ENCODE measurements at regions not wholly inside any gene's neighbourhood (a gene's known extent, or its start where the extent isn't known, plus 50 kb on each side); places are given as distances from the start of the nearest gene placed in this dataset.
A peak's percentile ranks its signal among the peaks of the same experiment; 100 is the strongest.

DNA sequence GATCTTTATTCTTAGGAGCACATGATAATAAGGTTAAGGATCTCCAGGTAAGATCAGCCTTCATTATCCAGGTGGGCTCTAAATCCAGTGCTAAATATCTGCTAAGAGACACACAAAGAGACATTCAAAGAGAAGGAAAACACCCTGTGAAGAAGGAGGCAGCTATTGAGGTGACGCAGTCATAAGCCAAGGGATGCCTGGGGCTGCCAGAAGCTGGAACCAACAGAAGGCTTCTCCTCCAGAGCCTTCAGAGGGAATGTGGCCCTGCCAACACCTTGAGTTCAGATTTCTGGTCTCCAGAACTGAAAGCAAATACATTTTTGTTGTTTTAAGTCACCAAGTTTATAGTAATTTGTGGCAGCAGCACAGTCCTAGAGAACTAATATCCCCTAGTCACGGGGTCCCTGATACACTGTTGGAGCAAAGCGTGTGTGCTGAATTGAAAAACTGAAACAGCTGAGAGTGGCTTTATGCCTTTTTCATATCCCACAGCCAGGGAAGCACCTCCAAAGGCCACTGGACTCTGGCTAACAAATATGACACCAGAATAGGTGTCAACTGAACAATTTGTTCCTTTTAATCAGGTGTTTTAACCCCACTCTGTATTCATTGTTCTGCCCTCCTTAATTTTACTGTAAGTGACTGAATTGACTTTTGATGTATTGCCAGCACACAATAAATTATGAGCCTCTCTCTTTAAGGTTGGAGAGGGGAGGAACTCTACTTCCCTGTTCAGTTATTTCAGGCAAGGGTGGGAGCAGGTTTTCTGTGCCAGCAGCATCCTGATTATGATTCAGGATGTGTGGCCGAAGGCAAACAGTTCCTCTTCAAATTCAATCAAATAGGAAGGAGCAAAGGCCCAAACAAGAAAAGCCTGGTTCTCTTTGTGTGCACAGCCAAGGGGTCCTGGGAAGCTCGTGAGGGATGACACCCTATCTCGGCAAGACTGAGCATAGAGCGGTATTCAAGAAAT is 151.8 kb upstream of the HES1 start:
- DNase-seq (ENCODE audit: low read depth in 2 of 2): no peak

GRCh38 chr3:193984876-193985275 is 151.1 kb upstream of the HES1 start:
- no peak for DNase-seq (ENCODE audit: low read depth in 2 of 2)

DNA sequence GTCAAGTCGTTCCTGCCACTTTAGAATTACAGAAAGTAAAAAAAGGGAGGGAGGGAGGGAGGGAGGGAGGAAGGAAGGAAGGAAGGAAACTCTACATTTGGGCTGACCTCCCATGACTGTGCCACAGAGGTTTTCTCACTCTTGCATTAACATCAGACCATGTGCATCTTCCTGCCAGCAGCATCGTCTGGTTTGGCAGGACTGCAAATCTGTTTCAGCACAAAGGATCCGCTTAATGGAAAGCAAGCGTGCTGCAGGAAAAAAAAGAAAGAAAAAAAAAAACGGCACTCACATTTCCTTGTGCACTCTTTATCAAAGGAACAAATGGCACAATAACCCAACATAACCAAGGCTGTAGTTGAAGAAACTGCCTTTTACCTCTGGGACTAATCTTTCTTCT is 148.8 kb upstream of the HES1 start:
- DNase-seq (ENCODE audit: low read depth in 2 of 2): no peak

DNA sequence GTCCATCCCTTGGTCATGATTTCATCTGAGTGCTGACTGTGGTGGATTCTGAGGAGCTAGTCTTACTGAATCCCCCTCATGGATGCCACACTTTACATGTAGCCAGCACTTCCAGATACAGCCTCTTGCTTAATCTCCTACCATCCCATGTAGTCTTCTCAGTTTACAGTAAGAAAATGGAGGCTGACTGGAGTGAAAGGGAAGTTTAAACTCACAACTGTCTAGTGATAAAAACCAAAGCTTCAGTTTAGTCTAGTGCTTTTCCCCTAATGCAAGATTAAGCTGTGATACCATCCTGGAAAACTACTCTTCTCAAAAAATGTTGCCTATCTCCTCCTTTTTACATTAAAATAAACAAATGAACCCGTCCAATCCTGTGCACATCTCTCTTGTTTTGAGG is 146.8 kb upstream of the HES1 start:
- DNase-seq (ENCODE audit: low read depth in 2 of 2): no peak

GRCh38 chr3:193991666-193992424 is 144.1 kb upstream of the HES1 start:
- DNase-seq (ENCODE audit: low read depth in 2 of 2): no peak

DNA sequence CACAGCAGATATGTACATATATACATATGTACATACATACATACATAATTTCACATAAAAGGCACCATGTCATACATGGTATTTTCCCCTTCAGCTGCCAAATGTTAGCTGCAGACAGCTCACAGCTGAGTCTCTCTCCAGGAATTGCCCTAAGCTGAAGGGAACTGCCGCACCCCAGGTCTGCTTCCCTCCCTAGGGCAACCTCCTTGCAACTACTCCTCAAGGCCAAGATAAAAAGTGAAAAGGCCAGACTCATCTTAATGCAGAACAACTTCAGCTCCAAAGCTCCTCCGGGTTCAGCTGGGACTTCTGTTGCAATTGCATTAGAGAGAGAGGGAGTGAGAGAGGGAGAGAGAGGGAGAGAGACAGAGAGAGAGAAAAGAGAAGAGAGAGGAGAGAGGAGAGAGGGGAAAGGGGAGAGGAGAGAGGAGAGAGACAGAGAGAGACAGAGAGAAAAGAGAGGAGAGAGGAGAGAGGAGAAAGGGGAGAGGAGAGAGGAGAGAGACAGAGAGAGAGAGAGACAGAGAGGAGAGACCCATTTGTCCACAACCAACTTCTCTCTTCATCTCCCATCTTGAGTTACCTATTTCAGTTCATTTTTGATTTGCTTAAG is 143.4 kb upstream of the HES1 start:
- no peak for DNase-seq (ENCODE audit: low read depth in 2 of 2)

DNA sequence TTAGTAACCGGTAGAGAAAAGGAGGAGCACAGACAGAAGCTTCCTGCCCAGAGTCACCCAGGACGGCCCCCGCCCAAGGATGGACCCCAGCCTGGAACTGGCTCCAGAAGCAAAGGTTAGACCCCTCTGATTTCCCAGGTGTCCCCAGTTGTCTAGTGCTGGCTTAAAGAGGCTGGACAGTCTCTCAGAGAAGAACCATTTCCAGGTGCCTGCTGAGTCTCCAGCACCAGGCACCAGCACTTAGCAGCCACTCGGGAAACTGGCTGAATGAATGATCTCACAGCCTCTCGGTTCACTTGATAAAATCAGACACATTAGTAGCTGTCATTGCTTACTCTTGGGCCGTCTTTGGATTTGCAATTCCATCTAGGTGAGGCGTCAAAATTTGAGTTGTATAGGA is 139.7 kb upstream of the HES1 start:
- no peak for DNase-seq (ENCODE audit: low read depth in 2 of 2)

DNA sequence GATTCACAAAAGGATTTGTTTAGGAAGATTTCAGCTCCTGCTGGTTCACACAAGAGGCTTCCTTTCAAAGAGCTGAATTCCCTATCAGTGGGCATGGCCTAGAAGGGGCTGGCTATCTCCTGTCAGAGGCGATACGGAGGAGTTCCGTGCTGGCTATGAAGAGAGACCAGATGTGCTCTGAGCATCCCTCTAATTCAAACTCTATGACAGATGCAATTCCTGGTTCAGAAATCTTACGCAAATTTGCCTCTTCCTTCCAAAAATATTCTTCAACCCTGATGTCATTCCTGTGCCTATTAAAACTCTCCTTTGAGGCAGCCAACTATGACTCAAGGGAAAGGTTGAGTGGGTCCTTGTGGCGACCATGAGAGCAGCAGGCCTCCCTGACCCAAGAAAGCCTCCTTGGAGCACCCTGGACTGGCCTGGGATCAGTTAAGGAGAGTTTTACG is 139.3 kb upstream of the HES1 start:
- no peak for DNase-seq (ENCODE audit: low read depth in 2 of 2)

- DNase-seq (ENCODE audit: low read depth in 2 of 2): no peak
Observed at GRCh38 chr3:193997228-193998122, 138.5 kb upstream of the HES1 start.

DNA sequence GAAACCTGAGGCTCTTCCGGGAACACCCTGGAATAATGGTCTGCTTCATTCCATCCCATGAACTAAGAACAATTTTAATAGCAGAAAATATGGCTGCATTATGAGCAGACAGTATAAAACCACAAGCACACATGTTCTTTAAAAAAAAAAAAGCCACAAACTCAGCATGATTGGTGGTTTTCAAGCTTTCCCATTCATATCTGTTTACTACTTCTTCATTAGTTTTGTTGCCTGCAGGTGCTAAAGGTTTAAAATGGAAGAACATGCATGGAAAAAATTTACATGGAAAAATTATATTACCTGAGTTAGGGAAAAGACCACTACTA is 137.9 kb upstream of the HES1 start:
- no peak for DNase-seq (ENCODE audit: low read depth in 2 of 2)

DNA sequence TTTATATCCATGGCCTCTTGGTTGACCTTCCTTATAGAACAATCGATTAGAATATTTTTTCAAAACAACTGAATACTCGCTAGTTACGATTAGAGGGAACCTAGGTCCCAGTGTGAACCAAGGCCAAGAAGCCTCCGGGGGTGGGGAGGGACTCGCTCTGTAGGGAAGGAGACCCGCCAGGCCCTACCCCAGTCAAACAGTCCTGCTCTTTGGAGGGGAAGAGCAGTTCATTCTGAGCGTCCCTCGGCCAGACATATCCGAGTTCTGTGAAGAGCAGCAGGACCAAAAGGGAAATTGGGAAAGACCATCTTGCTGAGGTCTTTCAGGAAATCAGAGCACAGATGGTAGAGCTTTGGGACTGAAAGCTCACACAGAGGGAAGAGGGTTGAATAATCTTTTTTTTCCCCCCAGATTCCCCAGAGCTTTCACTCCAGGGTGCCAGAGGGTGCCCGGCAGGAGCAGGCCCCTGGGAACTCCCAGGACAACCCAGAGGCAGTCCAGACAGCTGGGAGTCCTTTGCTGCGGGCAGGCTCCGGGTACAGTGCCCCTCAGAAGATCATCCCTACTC is 137.2 kb upstream of the HES1 start:
- DNase-seq (ENCODE audit: low read depth in 2 of 2): no peak

- DNase-seq (ENCODE audit: low read depth in 2 of 2): no peak
Observed at GRCh38 chr3:194000100-194000499, 135.8 kb upstream of the HES1 start.

DNA sequence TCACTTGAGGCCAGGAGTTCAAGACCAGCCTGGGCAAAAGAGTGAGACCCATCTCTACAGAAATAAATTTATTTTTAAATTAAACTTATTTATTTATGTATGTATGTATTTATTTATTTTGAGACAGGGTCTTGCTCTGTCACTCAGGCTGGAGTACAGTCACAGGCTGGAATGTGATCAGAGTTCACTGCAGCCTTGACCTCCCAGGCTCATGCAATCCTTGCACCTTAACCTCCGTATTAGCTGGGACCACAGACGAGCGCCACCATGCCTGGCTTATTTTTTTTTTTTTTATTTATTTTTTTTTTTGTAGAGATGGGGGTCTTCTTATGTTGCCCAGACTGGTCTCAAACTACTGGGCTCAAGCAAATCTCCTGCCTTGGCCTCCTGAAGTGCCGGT is 135.2 kb upstream of the HES1 start:
- DNase-seq (ENCODE audit: low read depth in 2 of 2): no peak

- DNase-seq (ENCODE audit: low read depth in 2 of 2): no peak
Observed at GRCh38 chr3:194001728-194002459, 134.1 kb upstream of the HES1 start.

GRCh38 chr3:194003114-194004057 is 132.6 kb upstream of the HES1 start:
- DNase-seq (ENCODE audit: low read depth in 2 of 2): peak in 1 of 2 donors; percentile 35

DNA sequence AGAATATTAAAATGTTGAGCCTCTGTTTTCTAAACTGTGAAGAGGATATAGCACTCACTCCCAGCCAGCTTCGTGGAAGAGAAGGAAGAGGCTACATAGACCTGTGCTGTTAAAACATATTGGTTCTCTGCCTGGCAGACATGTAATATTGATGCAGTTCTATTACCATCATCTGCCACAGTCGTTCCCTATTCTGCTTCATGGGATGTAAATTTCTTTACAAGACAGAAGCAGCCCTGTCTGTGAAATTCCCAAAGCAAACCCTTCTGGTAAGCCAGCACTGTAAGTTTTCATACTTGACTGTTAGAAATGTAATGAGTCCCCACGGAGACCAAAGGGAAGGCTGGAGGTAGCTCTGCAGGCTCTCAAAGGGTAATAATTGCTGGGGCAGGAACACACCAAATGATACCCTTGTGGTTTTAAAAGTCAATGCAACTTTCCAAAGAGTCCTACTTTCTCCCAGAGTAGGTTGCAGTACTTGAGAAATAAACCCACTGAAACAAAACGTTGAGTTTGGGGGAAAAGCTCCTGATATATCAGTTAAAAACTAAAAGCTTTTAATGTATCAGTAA is 129.9 kb upstream of the HES1 start:
- no peak for DNase-seq (ENCODE audit: low read depth in 2 of 2)

GRCh38 chr3:194007592-194008337 is 128.2 kb upstream of the HES1 start:
- DNase-seq (ENCODE audit: low read depth in 2 of 2): no peak

GRCh38 chr3:194009019-194009418 is 126.9 kb upstream of the HES1 start:
- DNase-seq (ENCODE audit: low read depth in 2 of 2): no peak
